ENCODE measurements at regions not wholly inside any gene's neighbourhood (a gene's known extent, or its start where the extent isn't known, plus 50 kb on each side); places are given as distances from the start of the nearest gene placed in this dataset.
"Not testable (repeated sequence)": the region's sequence is repeated elsewhere in the genome, so short reads cannot be mapped to it uniquely, and the experiment has no call there.

GRCh38 chr3:106119614-106120082 lies 250.8 kb upstream of the CBLB start:
- DNase-seq (ENCODE audit: low read depth in 2 of 2), result no peak

- DNase-seq (ENCODE audit: low read depth in 2 of 2), result no peak
Measured at GRCh38 chr3:106120356-106120755, 251.5 kb upstream of the CBLB start.

GRCh38 chr3:106121491-106122289 lies 252.9 kb upstream of the CBLB start:
- no peak for DNase-seq (ENCODE audit: low read depth in 2 of 2)

GRCh38 chr3:106124818-106125217 lies 256.0 kb upstream of the CBLB start:
- no peak for DNase-seq (ENCODE audit: low read depth in 2 of 2)

GRCh38 chr3:106125321-106125720 lies 256.5 kb upstream of the CBLB start:
- no peak for DNase-seq (ENCODE audit: low read depth in 2 of 2)

GRCh38 chr3:106126067-106126845 lies 257.4 kb upstream of the CBLB start:
- DNase-seq (ENCODE audit: low read depth in 2 of 2), result no peak

- DNase-seq (ENCODE audit: low read depth in 2 of 2), result no peak
Measured at GRCh38 chr3:106126846-106127235, 258.0 kb upstream of the CBLB start.

- DNase-seq (ENCODE audit: low read depth in 2 of 2), result no peak
Measured at GRCh38 chr3:106129939-106130338, 261.1 kb upstream of the CBLB start.

- no peak for DNase-seq (ENCODE audit: low read depth in 2 of 2)
Measured at GRCh38 chr3:106130384-106131198, 261.8 kb upstream of the CBLB start.

- DNase-seq (ENCODE audit: low read depth in 2 of 2), result no peak
Measured at GRCh38 chr3:106135451-106136160, 266.8 kb upstream of the CBLB start.

GRCh38 chr3:106139826-106140225 lies 271.0 kb upstream of the CBLB start:
- DNase-seq (ENCODE audit: low read depth in 2 of 2), result no peak

- no peak for DNase-seq (ENCODE audit: low read depth in 2 of 2)
Measured at GRCh38 chr3:106140431-106140830, 271.6 kb upstream of the CBLB start.

GRCh38 chr3:106144030-106144429 lies 275.2 kb upstream of the CBLB start:
- DNase-seq (ENCODE audit: low read depth in 2 of 2), result no peak

GRCh38 chr3:106148440-106149082 lies 279.7 kb upstream of the CBLB start:
- DNase-seq (ENCODE audit: low read depth in 2 of 2), result not testable (repeated sequence)

GRCh38 chr3:106157411-106157810 lies 288.6 kb upstream of the CBLB start:
- no peak for DNase-seq (ENCODE audit: low read depth in 2 of 2)

- DNase-seq (ENCODE audit: low read depth in 2 of 2), result no peak
Measured at GRCh38 chr3:106160396-106160795, 291.6 kb upstream of the CBLB start.

- no peak for DNase-seq (ENCODE audit: low read depth in 2 of 2)
Measured at GRCh38 chr3:106161246-106161645, 292.4 kb upstream of the CBLB start.

- DNase-seq (ENCODE audit: low read depth in 2 of 2), result no peak
Measured at GRCh38 chr3:106167728-106168127, 298.9 kb upstream of the CBLB start.

GRCh38 chr3:106168962-106169750 lies 300.3 kb upstream of the CBLB start:
- no peak for DNase-seq (ENCODE audit: low read depth in 2 of 2)

- DNase-seq (ENCODE audit: low read depth in 2 of 2), result no peak
Measured at GRCh38 chr3:106170636-106171035, 301.8 kb upstream of the CBLB start.
